GM20000 (cell line): ENCODE measurements at regions not wholly inside any gene's neighbourhood (a gene's known extent, or its start where the extent isn't known, plus 50 kb on each side); places are given as distances from the start of the nearest gene placed in this dataset.

Experiments
- DNase-seq: peaks from one replicate; pipeline ENCODE4 v3.0.0; 2012; ENCODE audit warnings: low spot score
- TF ChIP-seq, protein P1 (sequence below): IDR thresholded peaks from 2 replicates; pipeline ENCODE4 v1.5.1; 2012; ENCODE audit warnings: mild to moderate bottlenecking, control low read depth; ENCODE audit errors: extremely low read depth, missing control alignments

DNA sequence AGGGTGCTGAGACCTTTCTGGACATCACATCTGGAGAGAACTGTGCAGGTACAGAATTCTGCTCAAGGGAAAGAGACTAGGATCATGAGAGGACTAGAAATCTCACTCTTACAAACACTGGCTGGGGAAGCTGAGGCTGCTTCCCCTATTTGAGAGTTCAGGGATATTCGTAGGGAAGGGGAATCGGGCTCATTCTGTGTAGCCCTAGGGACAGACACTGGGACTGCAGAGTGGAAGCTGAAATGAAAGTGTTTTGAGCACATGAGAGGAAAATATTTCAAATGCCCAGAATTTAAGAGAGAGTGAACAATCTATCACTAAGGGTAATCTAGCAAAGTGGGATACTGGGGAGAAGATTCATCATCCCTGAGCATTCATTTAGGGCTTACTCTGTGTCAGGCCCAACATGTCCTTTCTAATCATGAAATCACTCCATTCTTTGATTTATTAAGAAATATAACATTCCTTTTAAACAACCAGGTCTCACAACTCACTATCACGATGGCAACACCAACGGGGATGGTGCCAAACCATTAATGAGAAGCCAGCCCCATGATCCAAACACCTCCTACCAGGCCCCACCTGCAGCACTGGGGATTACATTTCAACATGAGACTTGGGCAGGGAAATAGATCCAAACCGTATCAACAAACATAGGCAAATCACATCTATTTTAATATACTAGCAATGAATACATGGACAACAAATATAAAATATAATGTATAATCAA lies 63.0 kb downstream of the CPN2 start:
- TF ChIP-seq, protein P1, sequence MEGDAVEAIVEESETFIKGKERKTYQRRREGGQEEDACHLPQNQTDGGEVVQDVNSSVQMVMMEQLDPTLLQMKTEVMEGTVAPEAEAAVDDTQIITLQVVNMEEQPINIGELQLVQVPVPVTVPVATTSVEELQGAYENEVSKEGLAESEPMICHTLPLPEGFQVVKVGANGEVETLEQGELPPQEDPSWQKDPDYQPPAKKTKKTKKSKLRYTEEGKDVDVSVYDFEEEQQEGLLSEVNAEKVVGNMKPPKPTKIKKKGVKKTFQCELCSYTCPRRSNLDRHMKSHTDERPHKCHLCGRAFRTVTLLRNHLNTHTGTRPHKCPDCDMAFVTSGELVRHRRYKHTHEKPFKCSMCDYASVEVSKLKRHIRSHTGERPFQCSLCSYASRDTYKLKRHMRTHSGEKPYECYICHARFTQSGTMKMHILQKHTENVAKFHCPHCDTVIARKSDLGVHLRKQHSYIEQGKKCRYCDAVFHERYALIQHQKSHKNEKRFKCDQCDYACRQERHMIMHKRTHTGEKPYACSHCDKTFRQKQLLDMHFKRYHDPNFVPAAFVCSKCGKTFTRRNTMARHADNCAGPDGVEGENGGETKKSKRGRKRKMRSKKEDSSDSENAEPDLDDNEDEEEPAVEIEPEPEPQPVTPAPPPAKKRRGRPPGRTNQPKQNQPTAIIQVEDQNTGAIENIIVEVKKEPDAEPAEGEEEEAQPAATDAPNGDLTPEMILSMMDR, result no peak
- no peak for DNase-seq
